Astrocyte (in vitro differentiated cells and primary cell): ENCODE measurements at regions not wholly inside any gene's neighbourhood (a gene's known extent, or its start where the extent isn't known, plus 50 kb on each side); places are given as distances from the start of the nearest gene placed in this dataset.

ENCODE experiments used
- CTCF ChIP-seq: IDR thresholded peaks from 2 replicates; pipeline ENCODE4 v1.5.1; 2011; ENCODE audit warnings: low read depth, mild to moderate bottlenecking, inconsistent platforms, low read length, moderate library complexity; ENCODE audit not compliant: insufficient read depth
- EZH2 ChIP-seq: IDR thresholded peaks from 2 replicates; pipeline ENCODE4 v1.6.1; 2012; ENCODE audit warnings: mild to moderate bottlenecking, low read length, inconsistent platforms; ENCODE audit not compliant: insufficient read depth

- TF ChIP-seq CTCF = no peak
- TF ChIP-seq EZH2 = no peak
Observed at GRCh38 chr12:124463341-124463921, 104.0 kb downstream of the NCOR2 start.
